KMS-11 (cell line): ENCODE measurements at regions not wholly inside any gene's neighbourhood (a gene's known extent, or its start where the extent isn't known, plus 50 kb on each side); places are given as distances from the start of the nearest gene placed in this dataset.

ENCODE experiments used
- H2AFZ ChIP-seq: fragments of 200-600 bp; sonication (generic); 2 replicates; pipeline ENCODE4 v1.6.1; 2016; ENCODE audit warnings: antibody characterized with exemption, mixed run types, low read depth
- H3K27ac ChIP-seq: fragments of 200-600 bp; sonication (generic); 2 replicates; pipeline ENCODE4 v1.6.1; 2016; ENCODE audit warnings: mild to moderate bottlenecking, mixed run types
- H3K27me3 ChIP-seq: fragments of 200-600 bp; sonication (generic); 2 replicates; pipeline ENCODE4 v1.6.1; 2017; ENCODE audit warnings: mild to moderate bottlenecking, low read depth, mixed run types, moderate library complexity; ENCODE audit not compliant: insufficient read depth
- H3K36me3 ChIP-seq: fragments of 200-600 bp; sonication (generic); 2 replicates; pipeline ENCODE4 v1.6.1; 2017; ENCODE audit warnings: mild to moderate bottlenecking, mixed run types; ENCODE audit not compliant: insufficient read depth
- H3K4me1 ChIP-seq: fragments of 200-600 bp; sonication (generic); 2 replicates; pipeline ENCODE4 v1.6.1; 2016; ENCODE audit warnings: mild to moderate bottlenecking, low read depth, mixed run types; ENCODE audit not compliant: poor library complexity, severe bottlenecking
- H3K4me2 ChIP-seq: fragments of 200-600 bp; sonication (generic); 2 replicates; pipeline ENCODE4 v1.7.0; 2016; ENCODE audit warnings: mild to moderate bottlenecking, mixed run types
- H3K4me3 ChIP-seq: fragments of 200-600 bp; sonication (generic); IDR thresholded peaks from 2 replicates; pipeline ENCODE4 v1.6.1; 2017; ENCODE audit warnings: low read depth, low read length, mixed read lengths; ENCODE audit not compliant: insufficient read depth
- H3K79me2 ChIP-seq: fragments of 200-600 bp; sonication (generic); 2 replicates; pipeline ENCODE4 v1.6.1; 2016; ENCODE audit warnings: low read depth, mixed run types; ENCODE audit not compliant: insufficient read depth
- H3K9ac ChIP-seq: fragments of 200-600 bp; sonication (generic); 2 replicates; pipeline ENCODE4 v1.6.1; 2016; ENCODE audit warnings: mild to moderate bottlenecking, mixed run types
- H4K20me1 ChIP-seq: fragments of 200-600 bp; sonication (generic); 2 replicates; pipeline ENCODE4 v1.6.1; 2016; ENCODE audit warnings: mild to moderate bottlenecking, mixed run types; ENCODE audit not compliant: insufficient read depth
- CTCF ChIP-seq: fragments of 200-600 bp; sonication (generic); conservative IDR thresholded peaks from 2 replicates; pipeline ENCODE4 v1.6.1; 2017; ENCODE audit warnings: low read depth, mild to moderate bottlenecking, antibody characterized with exemption, low read length, moderate library complexity, mixed read lengths

GRCh38 chr12:19842116-19842515 is 402.8 kb downstream of the AEBP2 start:
- H3K79me2 ChIP-seq, result no peaks in the 10 kb centered on the region
- no peaks in the 10 kb centered on the region for H3K27me3 ChIP-seq
- H3K36me3 ChIP-seq, result no peaks in the 10 kb centered on the region
- H4K20me1 ChIP-seq, result no peaks in the 10 kb centered on the region
- no peak overlapping the region for H3K4me2 ChIP-seq
- TF ChIP-seq CTCF, result no peak
- H3K9ac ChIP-seq, result no peak overlapping the region
- no peaks in the 10 kb centered on the region for H3K4me1 ChIP-seq
- H3K27ac ChIP-seq, result no peak overlapping the region
- H2AFZ ChIP-seq, result no peak overlapping the region
- no peak overlapping the region for H3K4me3 ChIP-seq

DNA sequence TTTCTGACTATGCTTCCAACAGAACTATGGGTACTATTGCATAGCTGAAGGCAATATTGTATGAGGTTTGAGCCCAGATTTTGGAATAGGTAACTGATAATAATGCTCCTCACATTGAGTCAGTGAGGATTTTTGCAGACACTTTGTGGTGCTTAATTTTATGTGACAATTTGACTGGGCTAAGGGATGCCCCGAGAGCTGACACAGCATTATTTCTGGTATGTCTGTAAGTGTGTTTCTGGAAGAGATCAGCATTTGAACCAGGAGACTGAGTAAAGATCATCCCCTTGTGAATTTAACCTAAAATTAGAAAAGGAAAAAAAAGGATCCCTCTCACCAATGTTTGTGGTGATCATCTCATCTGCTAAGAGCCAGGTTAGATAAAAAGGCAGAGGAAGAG is 404.9 kb downstream of the AEBP2 start:
- TF ChIP-seq CTCF, result no peak
- no peaks in the 10 kb centered on the region for H3K27me3 ChIP-seq
- no peak overlapping the region for H3K4me2 ChIP-seq
- H3K4me3 ChIP-seq, result no peak overlapping the region
- no peak overlapping the region for H3K9ac ChIP-seq
- H2AFZ ChIP-seq, result no peak overlapping the region
- H3K27ac ChIP-seq, result no peak overlapping the region
- H3K36me3 ChIP-seq, result no peaks in the 10 kb centered on the region
- no peaks in the 10 kb centered on the region for H3K4me1 ChIP-seq
- no peaks in the 10 kb centered on the region for H4K20me1 ChIP-seq
- H3K79me2 ChIP-seq, result no peaks in the 10 kb centered on the region

DNA sequence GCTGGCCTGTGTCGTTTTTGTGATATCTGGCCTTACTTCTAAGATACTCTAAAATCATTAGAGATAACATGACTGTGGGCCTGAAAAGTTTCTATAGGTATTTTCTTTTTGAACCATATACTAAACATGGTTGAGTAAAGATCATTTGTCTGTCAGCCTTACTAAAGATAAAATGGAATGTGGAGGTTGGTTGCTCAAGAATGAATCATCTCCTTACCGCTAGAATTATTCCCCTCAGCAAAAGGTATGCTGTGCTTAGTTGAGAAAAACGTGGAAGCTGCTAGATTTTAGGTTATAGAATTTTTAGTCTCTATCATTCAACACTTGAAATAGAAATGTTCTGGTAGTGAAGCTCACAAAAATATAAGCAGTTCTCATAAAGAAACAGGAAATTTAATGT is 407.3 kb downstream of the AEBP2 start:
- TF ChIP-seq CTCF, result no peak
- Histone ChIP-seq H3K79me2 (no peaks in the 10 kb centered on the region), H3K27ac (no peak overlapping the region), H4K20me1 (no peaks in the 10 kb centered on the region), H3K36me3 (no peaks in the 10 kb centered on the region), H3K27me3 (no peaks in the 10 kb centered on the region), H3K9ac (no peak overlapping the region), H3K4me1 (no peaks in the 10 kb centered on the region), H2AFZ (no peak overlapping the region), H3K4me2 (no peak overlapping the region), H3K4me3 (no peak overlapping the region)

GRCh38 chr12:19847294-19848059 is 408.2 kb downstream of the AEBP2 start:
- Histone ChIP-seq H3K4me3 (no peak overlapping the region), H2AFZ (no peak overlapping the region)

More at GRCh38 chr12:19847294-19848059, 408.2 kb downstream of the AEBP2 start:
- Histone ChIP-seq H3K4me1 (no peaks in the 10 kb centered on the region), H4K20me1 (no peaks in the 10 kb centered on the region), H3K4me2 (no peak overlapping the region), H3K9ac (no peak overlapping the region), H3K27ac (no peak overlapping the region), H3K27me3 (no peaks in the 10 kb centered on the region), H3K79me2 (no peaks in the 10 kb centered on the region), H3K36me3 (no peaks in the 10 kb centered on the region)
- no peak for TF ChIP-seq CTCF
